ENCODE measurements at regions not wholly inside any gene's neighbourhood (a gene's known extent, or its start where the extent isn't known, plus 50 kb on each side); places are given as distances from the start of the nearest gene placed in this dataset.

DNA sequence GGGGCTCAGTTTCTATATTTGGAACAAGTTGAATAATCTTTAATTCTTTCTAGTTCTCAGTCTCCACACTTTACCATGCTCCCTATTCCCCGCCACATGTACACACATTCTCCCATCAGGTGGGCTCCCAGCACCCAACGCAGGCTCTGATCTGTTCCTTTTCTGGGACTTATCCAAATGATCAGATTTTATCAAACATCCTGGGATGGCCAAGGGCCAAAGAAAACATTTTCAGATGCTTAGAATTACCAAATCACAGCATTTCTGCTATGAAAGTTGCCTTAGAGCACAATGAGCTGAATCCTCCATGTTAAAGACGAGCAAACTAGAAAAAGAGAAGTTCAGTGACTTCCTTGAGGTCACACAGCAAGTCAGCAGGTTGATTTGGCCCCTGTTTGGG, 153.4 kb downstream of the SEC61B start (continued):
- TF ChIP-seq, protein P1, sequence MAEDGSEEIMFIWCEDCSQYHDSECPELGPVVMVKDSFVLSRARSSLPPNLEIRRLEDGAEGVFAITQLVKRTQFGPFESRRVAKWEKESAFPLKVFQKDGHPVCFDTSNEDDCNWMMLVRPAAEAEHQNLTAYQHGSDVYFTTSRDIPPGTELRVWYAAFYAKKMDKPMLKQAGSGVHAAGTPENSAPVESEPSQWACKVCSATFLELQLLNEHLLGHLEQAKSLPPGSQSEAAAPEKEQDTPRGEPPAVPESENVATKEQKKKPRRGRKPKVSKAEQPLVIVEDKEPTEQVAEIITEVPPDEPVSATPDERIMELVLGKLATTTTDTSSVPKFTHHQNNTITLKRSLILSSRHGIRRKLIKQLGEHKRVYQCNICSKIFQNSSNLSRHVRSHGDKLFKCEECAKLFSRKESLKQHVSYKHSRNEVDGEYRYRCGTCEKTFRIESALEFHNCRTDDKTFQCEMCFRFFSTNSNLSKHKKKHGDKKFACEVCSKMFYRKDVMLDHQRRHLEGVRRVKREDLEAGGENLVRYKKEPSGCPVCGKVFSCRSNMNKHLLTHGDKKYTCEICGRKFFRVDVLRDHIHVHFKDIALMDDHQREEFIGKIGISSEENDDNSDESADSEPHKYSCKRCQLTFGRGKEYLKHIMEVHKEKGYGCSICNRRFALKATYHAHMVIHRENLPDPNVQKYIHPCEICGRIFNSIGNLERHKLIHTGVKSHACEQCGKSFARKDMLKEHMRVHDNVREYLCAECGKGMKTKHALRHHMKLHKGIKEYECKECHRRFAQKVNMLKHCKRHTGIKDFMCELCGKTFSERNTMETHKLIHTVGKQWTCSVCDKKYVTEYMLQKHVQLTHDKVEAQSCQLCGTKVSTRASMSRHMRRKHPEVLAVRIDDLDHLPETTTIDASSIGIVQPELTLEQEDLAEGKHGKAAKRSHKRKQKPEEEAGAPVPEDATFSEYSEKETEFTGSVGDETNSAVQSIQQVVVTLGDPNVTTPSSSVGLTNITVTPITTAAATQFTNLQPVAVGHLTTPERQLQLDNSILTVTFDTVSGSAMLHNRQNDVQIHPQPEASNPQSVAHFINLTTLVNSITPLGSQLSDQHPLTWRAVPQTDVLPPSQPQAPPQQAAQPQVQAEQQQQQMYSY (CRISPR knock-in tag; IDR thresholded peaks at IDR 0.05) = no peak
- no peak for TF ChIP-seq ZNF532 (CRISPR knock-in tag; IDR thresholded peaks at IDR 0.05; ENCODE audit: borderline replicate concordance)
- TF ChIP-seq E2F5 (CRISPR knock-in tag; IDR thresholded peaks at IDR 0.05) = no peak
- TF ChIP-seq RORB (CRISPR knock-in tag; IDR thresholded peaks at IDR 0.05) = no peak

- Mint-ChIP-seq H3K4me3 (no peak overlapping the region), H3K4me1 (peaks cover 4% of the 10 kb centered on the region; the same call in 1 of the 2 replicates), H3K27me3 (ENCODE audit: low read depth) (peaks cover 3% of the 10 kb centered on the region; the same call in 1 of the 2 replicates), H3K9me3 (no peaks in the 10 kb centered on the region), H3K27ac (no peak overlapping the region), H3K36me3 (no peaks in the 10 kb centered on the region)
- ATAC-seq (no peak), DNase-seq (ENCODE audit: low spot score) (no peak)
- POLR2A ChIA-PET = interaction anchor here (0.7 kb wide), 1 partner anchor 533 kb away, joined by 5 read pairs; no protein-coding TSS in a partner anchor
- CTCF ChIA-PET = interaction anchor here (0.7 kb wide), 1 partner anchor 968 kb away, joined by 5 read pairs; no protein-coding TSS in a partner anchor
- TF ChIP-seq ZNF416 (CRISPR knock-in tag; IDR thresholded peaks at IDR 0.05) (no peak), PREB (CRISPR knock-in tag; IDR thresholded peaks at IDR 0.05; ENCODE audit: borderline replicate concordance) (no peak), NR2C2 (CRISPR knock-in tag; IDR thresholded peaks at IDR 0.05) (no peak), HMGXB4 (CRISPR knock-in tag; IDR thresholded peaks at IDR 0.05) (no peak), NR3C1 (CRISPR knock-in tag; conservative IDR thresholded peaks at IDR 0.05; ENCODE audit: low read depth) (no peak), ATF1 (CRISPR knock-in tag; IDR thresholded peaks at IDR 0.05) (no peak), CREB1 (CRISPR knock-in tag; IDR thresholded peaks at IDR 0.05) (no peak), OVOL2 (CRISPR knock-in tag; IDR thresholded peaks at IDR 0.05; ENCODE audit: borderline replicate concordance) (no peak), FOXP1 (CRISPR knock-in tag; IDR thresholded peaks at IDR 0.05; ENCODE audit: borderline replicate concordance) (no peak), MXD4 (CRISPR knock-in tag; IDR thresholded peaks at IDR 0.05; ENCODE audit: borderline replicate concordance) (no peak), ZNF121 (CRISPR knock-in tag; IDR thresholded peaks at IDR 0.05) (no peak), CBFB (CRISPR knock-in tag; IDR thresholded peaks at IDR 0.05; ENCODE audit: low read depth) (no peak), ATF2 (CRISPR knock-in tag; IDR thresholded peaks at IDR 0.05; ENCODE audit: borderline replicate concordance, low read depth) (no peak)
- TF ChIP-seq, protein P2, sequence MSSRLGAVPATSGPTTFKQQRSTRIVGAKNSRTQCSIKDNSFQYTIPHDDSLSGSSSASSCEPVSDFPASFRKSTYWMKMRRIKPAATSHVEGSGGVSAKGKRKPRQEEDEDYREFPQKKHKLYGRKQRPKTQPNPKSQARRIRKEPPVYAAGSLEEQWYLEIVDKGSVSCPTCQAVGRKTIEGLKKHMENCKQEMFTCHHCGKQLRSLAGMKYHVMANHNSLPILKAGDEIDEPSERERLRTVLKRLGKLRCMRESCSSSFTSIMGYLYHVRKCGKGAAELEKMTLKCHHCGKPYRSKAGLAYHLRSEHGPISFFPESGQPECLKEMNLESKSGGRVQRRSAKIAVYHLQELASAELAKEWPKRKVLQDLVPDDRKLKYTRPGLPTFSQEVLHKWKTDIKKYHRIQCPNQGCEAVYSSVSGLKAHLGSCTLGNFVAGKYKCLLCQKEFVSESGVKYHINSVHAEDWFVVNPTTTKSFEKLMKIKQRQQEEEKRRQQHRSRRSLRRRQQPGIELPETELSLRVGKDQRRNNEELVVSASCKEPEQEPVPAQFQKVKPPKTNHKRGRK (CRISPR knock-in tag; IDR thresholded peaks at IDR 0.05; ENCODE audit: borderline replicate concordance) = no peak
- TF ChIP-seq, protein P3, sequence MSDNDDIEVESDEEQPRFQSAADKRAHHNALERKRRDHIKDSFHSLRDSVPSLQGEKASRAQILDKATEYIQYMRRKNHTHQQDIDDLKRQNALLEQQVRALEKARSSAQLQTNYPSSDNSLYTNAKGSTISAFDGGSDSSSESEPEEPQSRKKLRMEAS (CRISPR knock-in tag; IDR thresholded peaks at IDR 0.05) = no peak
Observed at GRCh38 chr9:99377790-99378775, 156.0 kb downstream of the SEC61B start.

Data from WTC11 (cell line).